ENCODE measurements at regions not wholly inside any gene's neighbourhood (a gene's known extent, or its start where the extent isn't known, plus 50 kb on each side); places are given as distances from the start of the nearest gene placed in this dataset.

- Histone ChIP-seq H3K4me1 (ENCODE audit: control insufficient read depth, low read depth, low read length) (no peaks in the 10 kb centered on the region), H3K4me3 (ENCODE audit: low read length) (no peak overlapping the region), H3K27me3 (ENCODE audit: control insufficient read depth, insufficient read depth, low read length) (no peaks in the 10 kb centered on the region), H3K9ac (ENCODE audit: low read length) (no peak overlapping the region), H3K27ac (ENCODE audit: low read length) (no peak overlapping the region), H3K9me3 (ENCODE audit: control insufficient read depth, low read depth, low read length) (no peaks in the 10 kb centered on the region), H3K36me3 (ENCODE audit: control insufficient read depth, low read depth, low read length) (no peaks in the 10 kb centered on the region)
Measured at GRCh38 chr9:11320989-11321388, 708.2 kb upstream of the PTPRD start.

- H3K4me3 ChIP-seq (ENCODE audit: low read length), result no peak overlapping the region
- no peaks in the 10 kb centered on the region for H3K4me1 ChIP-seq (ENCODE audit: control insufficient read depth, low read depth, low read length)
- H3K36me3 ChIP-seq (ENCODE audit: control insufficient read depth, low read depth, low read length), result no peaks in the 10 kb centered on the region
- no peak overlapping the region for H3K27ac ChIP-seq (ENCODE audit: low read length)
- no peaks in the 10 kb centered on the region for H3K27me3 ChIP-seq (ENCODE audit: control insufficient read depth, insufficient read depth, low read length)
- H3K9ac ChIP-seq (ENCODE audit: low read length), result no peak overlapping the region
- no peaks in the 10 kb centered on the region for H3K9me3 ChIP-seq (ENCODE audit: control insufficient read depth, low read depth, low read length)
Measured at GRCh38 chr9:11323457-11323856, 710.7 kb upstream of the PTPRD start.

GRCh38 chr9:11326231-11326630, 713.4 kb upstream of the PTPRD start:
- H3K9me3 ChIP-seq (ENCODE audit: control insufficient read depth, low read depth, low read length), result no peaks in the 10 kb centered on the region
- no peaks in the 10 kb centered on the region for H3K36me3 ChIP-seq (ENCODE audit: control insufficient read depth, low read depth, low read length)
- no peak overlapping the region for H3K9ac ChIP-seq (ENCODE audit: low read length)
- no peak overlapping the region for H3K4me3 ChIP-seq (ENCODE audit: low read length)
- no peaks in the 10 kb centered on the region for H3K4me1 ChIP-seq (ENCODE audit: control insufficient read depth, low read depth, low read length)
- H3K27me3 ChIP-seq (ENCODE audit: control insufficient read depth, insufficient read depth, low read length), result no peaks in the 10 kb centered on the region
- no peak overlapping the region for H3K27ac ChIP-seq (ENCODE audit: low read length)

- Histone ChIP-seq H3K9ac (ENCODE audit: low read length) (no peak overlapping the region), H3K27me3 (ENCODE audit: control insufficient read depth, insufficient read depth, low read length) (no peaks in the 10 kb centered on the region), H3K27ac (ENCODE audit: low read length) (no peak overlapping the region), H3K36me3 (ENCODE audit: control insufficient read depth, low read depth, low read length) (no peaks in the 10 kb centered on the region), H3K4me3 (ENCODE audit: low read length) (no peak overlapping the region), H3K4me1 (ENCODE audit: control insufficient read depth, low read depth, low read length) (no peaks in the 10 kb centered on the region), H3K9me3 (ENCODE audit: control insufficient read depth, low read depth, low read length) (no peaks in the 10 kb centered on the region)
Measured at GRCh38 chr9:11328326-11328725, 715.5 kb upstream of the PTPRD start.

- no peak overlapping the region for H3K27ac ChIP-seq (ENCODE audit: low read length)
- H3K4me1 ChIP-seq (ENCODE audit: control insufficient read depth, low read depth, low read length), result no peaks in the 10 kb centered on the region
- no peak overlapping the region for H3K4me3 ChIP-seq (ENCODE audit: low read length)
- no peaks in the 10 kb centered on the region for H3K27me3 ChIP-seq (ENCODE audit: control insufficient read depth, insufficient read depth, low read length)
- no peaks in the 10 kb centered on the region for H3K36me3 ChIP-seq (ENCODE audit: control insufficient read depth, low read depth, low read length)
- H3K9ac ChIP-seq (ENCODE audit: low read length), result no peak overlapping the region
- no peaks in the 10 kb centered on the region for H3K9me3 ChIP-seq (ENCODE audit: control insufficient read depth, low read depth, low read length)
Measured at GRCh38 chr9:11335011-11335410, 722.2 kb upstream of the PTPRD start.

GRCh38 chr9:11338130-11338529, 725.3 kb upstream of the PTPRD start:
- H3K36me3 ChIP-seq (ENCODE audit: control insufficient read depth, low read depth, low read length), result no peaks in the 10 kb centered on the region
- no peaks in the 10 kb centered on the region for H3K27me3 ChIP-seq (ENCODE audit: control insufficient read depth, insufficient read depth, low read length)
- H3K4me3 ChIP-seq (ENCODE audit: low read length), result no peak overlapping the region
- H3K4me1 ChIP-seq (ENCODE audit: control insufficient read depth, low read depth, low read length), result no peaks in the 10 kb centered on the region
- H3K9me3 ChIP-seq (ENCODE audit: control insufficient read depth, low read depth, low read length), result no peaks in the 10 kb centered on the region
- H3K9ac ChIP-seq (ENCODE audit: low read length), result no peak overlapping the region
- no peak overlapping the region for H3K27ac ChIP-seq (ENCODE audit: low read length)

- Histone ChIP-seq H3K4me1 (ENCODE audit: control insufficient read depth, low read depth, low read length) (no peaks in the 10 kb centered on the region), H3K9ac (ENCODE audit: low read length) (no peak overlapping the region), H3K9me3 (ENCODE audit: control insufficient read depth, low read depth, low read length) (no peaks in the 10 kb centered on the region), H3K36me3 (ENCODE audit: control insufficient read depth, low read depth, low read length) (no peaks in the 10 kb centered on the region), H3K27me3 (ENCODE audit: control insufficient read depth, insufficient read depth, low read length) (no peaks in the 10 kb centered on the region), H3K27ac (ENCODE audit: low read length) (no peak overlapping the region), H3K4me3 (ENCODE audit: low read length) (no peak overlapping the region)
Measured at GRCh38 chr9:11340654-11341053, 727.9 kb upstream of the PTPRD start.

GRCh38 chr9:11347437-11347836, 734.6 kb upstream of the PTPRD start:
- no peaks in the 10 kb centered on the region for H3K36me3 ChIP-seq (ENCODE audit: control insufficient read depth, low read depth, low read length)
- no peak overlapping the region for H3K27ac ChIP-seq (ENCODE audit: low read length)

GRCh38 chr9:11348366-11348765, 735.6 kb upstream of the PTPRD start:
- no peak overlapping the region for H3K27ac ChIP-seq (ENCODE audit: low read length)
- no peaks in the 10 kb centered on the region for H3K27me3 ChIP-seq (ENCODE audit: control insufficient read depth, insufficient read depth, low read length)
- H3K9me3 ChIP-seq (ENCODE audit: control insufficient read depth, low read depth, low read length), result no peaks in the 10 kb centered on the region
- H3K36me3 ChIP-seq (ENCODE audit: control insufficient read depth, low read depth, low read length), result no peaks in the 10 kb centered on the region
- no peak overlapping the region for H3K4me3 ChIP-seq (ENCODE audit: low read length)
- H3K9ac ChIP-seq (ENCODE audit: low read length), result no peak overlapping the region
- H3K4me1 ChIP-seq (ENCODE audit: control insufficient read depth, low read depth, low read length), result peaks cover 4% of the 10 kb centered on the region

More at GRCh38 chr9:11347437-11347836, 734.6 kb upstream of the PTPRD start:
- H3K9ac ChIP-seq (ENCODE audit: low read length), result no peak overlapping the region
- H3K27me3 ChIP-seq (ENCODE audit: control insufficient read depth, insufficient read depth, low read length), result no peaks in the 10 kb centered on the region
- H3K4me1 ChIP-seq (ENCODE audit: control insufficient read depth, low read depth, low read length), result peaks cover 4% of the 10 kb centered on the region
- no peak overlapping the region for H3K4me3 ChIP-seq (ENCODE audit: low read length)
- H3K9me3 ChIP-seq (ENCODE audit: control insufficient read depth, low read depth, low read length), result no peaks in the 10 kb centered on the region

- Histone ChIP-seq H3K9ac (ENCODE audit: low read length) (no peak overlapping the region), H3K9me3 (ENCODE audit: control insufficient read depth, low read depth, low read length) (no peaks in the 10 kb centered on the region), H3K4me3 (ENCODE audit: low read length) (no peak overlapping the region), H3K4me1 (ENCODE audit: control insufficient read depth, low read depth, low read length) (peaks cover 4% of the 10 kb centered on the region), H3K27ac (ENCODE audit: low read length) (no peak overlapping the region), H3K27me3 (ENCODE audit: control insufficient read depth, insufficient read depth, low read length) (no peaks in the 10 kb centered on the region), H3K36me3 (ENCODE audit: control insufficient read depth, low read depth, low read length) (no peaks in the 10 kb centered on the region)
Measured at GRCh38 chr9:11349187-11349586, 736.4 kb upstream of the PTPRD start.

- Histone ChIP-seq H3K9ac (ENCODE audit: low read length) (no peak overlapping the region), H3K27me3 (ENCODE audit: control insufficient read depth, insufficient read depth, low read length) (no peaks in the 10 kb centered on the region), H3K9me3 (ENCODE audit: control insufficient read depth, low read depth, low read length) (no peaks in the 10 kb centered on the region), H3K4me3 (ENCODE audit: low read length) (no peak overlapping the region), H3K36me3 (ENCODE audit: control insufficient read depth, low read depth, low read length) (no peaks in the 10 kb centered on the region), H3K27ac (ENCODE audit: low read length) (no peak overlapping the region), H3K4me1 (ENCODE audit: control insufficient read depth, low read depth, low read length) (peaks cover 4% of the 10 kb centered on the region)
Measured at GRCh38 chr9:11352612-11353011, 739.8 kb upstream of the PTPRD start.

GRCh38 chr9:11356067-11356466, 743.3 kb upstream of the PTPRD start:
- no peaks in the 10 kb centered on the region for H3K27me3 ChIP-seq (ENCODE audit: control insufficient read depth, insufficient read depth, low read length)
- no peaks in the 10 kb centered on the region for H3K9me3 ChIP-seq (ENCODE audit: control insufficient read depth, low read depth, low read length)
- no peak overlapping the region for H3K4me3 ChIP-seq (ENCODE audit: low read length)
- H3K4me1 ChIP-seq (ENCODE audit: control insufficient read depth, low read depth, low read length), result no peaks in the 10 kb centered on the region
- H3K9ac ChIP-seq (ENCODE audit: low read length), result no peak overlapping the region
- no peaks in the 10 kb centered on the region for H3K36me3 ChIP-seq (ENCODE audit: control insufficient read depth, low read depth, low read length)
- no peak overlapping the region for H3K27ac ChIP-seq (ENCODE audit: low read length)

Data from iPS-18a (cell line).